Sigmoid colon (tissue), 4 donors: ENCODE measurements at regions not wholly inside any gene's neighbourhood (a gene's known extent, or its start where the extent isn't known, plus 50 kb on each side); places are given as distances from the start of the nearest gene placed in this dataset.
"Not testable (repeated sequence)": the region's sequence is repeated elsewhere in the genome, so short reads cannot be mapped to it uniquely, and the experiment has no call there.

ENCODE experiments used
- EP300 ChIP-seq, 4 donors: sonication (generic); formaldehyde crosslinking; IDR thresholded peaks; one replicate each; pipeline ENCODE4 v1.6.1; 2017; ENCODE audit warnings: antibody characterized with exemption in 4 of 4
- POLR2A ChIP-seq, 2 donors: fragments of 450-650 bp; IDR thresholded peaks; one replicate each; pipeline ENCODE4 v1.6.1; 2016; ENCODE audit warnings: antibody characterized with exemption in 2 of 2, mild to moderate bottlenecking in 2 of 2, moderate library complexity in 2 of 2
- TF ChIP-seq, protein P1 (sequence below), 4 experiments: fragments of 450-650 bp in 3 of 4; fragments of 200-600 bp in 1 of 4; IDR thresholded peaks; one replicate each; pipeline ENCODE4 v1.5.1; 2016 to 2019; ENCODE audit warnings: antibody characterized with exemption in 4 of 4, mild to moderate bottlenecking in 3 of 4, moderate library complexity in 2 of 4

GRCh38 chr7:29680601-29681000, 117.0 kb downstream of the PRR15 start:
- TF ChIP-seq, protein P1, sequence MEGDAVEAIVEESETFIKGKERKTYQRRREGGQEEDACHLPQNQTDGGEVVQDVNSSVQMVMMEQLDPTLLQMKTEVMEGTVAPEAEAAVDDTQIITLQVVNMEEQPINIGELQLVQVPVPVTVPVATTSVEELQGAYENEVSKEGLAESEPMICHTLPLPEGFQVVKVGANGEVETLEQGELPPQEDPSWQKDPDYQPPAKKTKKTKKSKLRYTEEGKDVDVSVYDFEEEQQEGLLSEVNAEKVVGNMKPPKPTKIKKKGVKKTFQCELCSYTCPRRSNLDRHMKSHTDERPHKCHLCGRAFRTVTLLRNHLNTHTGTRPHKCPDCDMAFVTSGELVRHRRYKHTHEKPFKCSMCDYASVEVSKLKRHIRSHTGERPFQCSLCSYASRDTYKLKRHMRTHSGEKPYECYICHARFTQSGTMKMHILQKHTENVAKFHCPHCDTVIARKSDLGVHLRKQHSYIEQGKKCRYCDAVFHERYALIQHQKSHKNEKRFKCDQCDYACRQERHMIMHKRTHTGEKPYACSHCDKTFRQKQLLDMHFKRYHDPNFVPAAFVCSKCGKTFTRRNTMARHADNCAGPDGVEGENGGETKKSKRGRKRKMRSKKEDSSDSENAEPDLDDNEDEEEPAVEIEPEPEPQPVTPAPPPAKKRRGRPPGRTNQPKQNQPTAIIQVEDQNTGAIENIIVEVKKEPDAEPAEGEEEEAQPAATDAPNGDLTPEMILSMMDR (IDR thresholded peaks at IDR 0.05): not testable (repeated sequence)
- not testable (repeated sequence) for TF ChIP-seq POLR2A, EP300 (IDR thresholded peaks at IDR 0.05)
